WI38 (cell line): ENCODE measurements at regions not wholly inside any gene's neighbourhood (a gene's known extent, or its start where the extent isn't known, plus 50 kb on each side); places are given as distances from the start of the nearest gene placed in this dataset.

ENCODE experiments used
- H3K4me3 ChIP-seq: 2 replicates; pipeline ENCODE4 v1.5.1; 2011; ENCODE audit warnings: low read depth, mild to moderate bottlenecking, control low read depth, low read length
- TF ChIP-seq, protein P1 (sequence below): IDR thresholded peaks from 2 replicates; pipeline ENCODE4 v1.5.1; 2012; ENCODE audit warnings: low read depth, mild to moderate bottlenecking, control low read depth, low read length

DNA sequence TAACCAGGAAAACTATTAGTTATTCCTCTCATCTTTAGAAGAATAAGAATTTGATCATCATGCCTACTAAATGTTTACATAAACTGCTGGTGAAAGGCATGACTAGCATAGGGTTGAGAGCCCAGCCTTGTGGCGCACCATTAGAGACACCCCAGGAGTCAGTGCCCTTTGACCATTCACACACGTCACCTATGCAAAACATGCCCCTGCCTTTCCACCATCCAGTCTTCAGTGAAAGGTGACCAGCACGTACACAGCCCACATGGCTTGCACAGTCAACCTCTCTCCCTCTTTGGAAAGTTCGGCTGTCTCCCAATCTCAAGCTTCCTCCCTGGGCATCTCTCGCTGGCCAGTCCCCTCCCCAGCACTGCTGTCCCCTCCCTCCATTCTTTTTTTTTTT, 150.3 kb downstream of the ENGASE start:
- H3K4me3 ChIP-seq = no peak overlapping the region
- TF ChIP-seq, protein P1, sequence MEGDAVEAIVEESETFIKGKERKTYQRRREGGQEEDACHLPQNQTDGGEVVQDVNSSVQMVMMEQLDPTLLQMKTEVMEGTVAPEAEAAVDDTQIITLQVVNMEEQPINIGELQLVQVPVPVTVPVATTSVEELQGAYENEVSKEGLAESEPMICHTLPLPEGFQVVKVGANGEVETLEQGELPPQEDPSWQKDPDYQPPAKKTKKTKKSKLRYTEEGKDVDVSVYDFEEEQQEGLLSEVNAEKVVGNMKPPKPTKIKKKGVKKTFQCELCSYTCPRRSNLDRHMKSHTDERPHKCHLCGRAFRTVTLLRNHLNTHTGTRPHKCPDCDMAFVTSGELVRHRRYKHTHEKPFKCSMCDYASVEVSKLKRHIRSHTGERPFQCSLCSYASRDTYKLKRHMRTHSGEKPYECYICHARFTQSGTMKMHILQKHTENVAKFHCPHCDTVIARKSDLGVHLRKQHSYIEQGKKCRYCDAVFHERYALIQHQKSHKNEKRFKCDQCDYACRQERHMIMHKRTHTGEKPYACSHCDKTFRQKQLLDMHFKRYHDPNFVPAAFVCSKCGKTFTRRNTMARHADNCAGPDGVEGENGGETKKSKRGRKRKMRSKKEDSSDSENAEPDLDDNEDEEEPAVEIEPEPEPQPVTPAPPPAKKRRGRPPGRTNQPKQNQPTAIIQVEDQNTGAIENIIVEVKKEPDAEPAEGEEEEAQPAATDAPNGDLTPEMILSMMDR = no peak

DNA sequence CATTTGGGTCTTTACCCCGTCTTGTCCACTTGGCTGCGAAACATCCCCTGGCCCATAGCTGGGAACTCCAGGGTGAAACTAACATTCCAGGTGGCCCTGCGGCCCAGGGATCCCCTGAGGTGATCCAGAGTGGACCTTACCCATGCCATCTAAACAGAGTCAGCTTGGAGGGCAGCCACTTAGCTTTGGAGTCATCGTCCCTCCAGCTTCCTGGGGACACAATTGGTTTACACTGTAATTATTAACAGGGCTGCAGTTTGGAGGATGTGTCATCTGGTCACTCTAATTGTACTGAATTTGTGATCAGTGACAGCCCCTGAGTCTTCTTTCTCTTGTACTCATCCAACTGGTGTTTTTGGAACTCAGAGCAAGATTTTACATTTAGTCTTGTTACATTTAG, 149.9 kb downstream of the ENGASE start:
- TF ChIP-seq, protein P1 = no peak
- H3K4me3 ChIP-seq = no peak overlapping the region

DNA sequence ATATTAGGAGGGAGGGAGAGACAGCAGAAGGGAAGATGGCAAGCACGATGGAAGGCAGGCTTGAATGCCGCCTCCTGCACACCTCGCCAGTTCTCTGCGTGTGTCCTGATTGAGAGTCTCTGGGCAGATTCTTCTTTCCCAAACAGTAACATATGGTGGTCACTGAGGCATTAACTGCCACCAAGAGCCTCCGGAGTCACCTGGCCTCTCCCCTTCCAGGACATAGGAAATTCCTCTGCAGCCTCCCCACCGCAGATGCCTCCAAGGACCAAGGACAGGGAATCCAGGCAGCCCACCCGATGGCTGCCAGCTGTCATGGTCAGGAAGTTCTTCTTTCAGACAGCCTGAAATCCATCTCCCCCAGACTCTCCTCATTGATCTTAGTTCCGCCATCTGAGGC, 149.3 kb downstream of the ENGASE start:
- TF ChIP-seq, protein P1 = no peak
- H3K4me3 ChIP-seq = no peak overlapping the region

DNA sequence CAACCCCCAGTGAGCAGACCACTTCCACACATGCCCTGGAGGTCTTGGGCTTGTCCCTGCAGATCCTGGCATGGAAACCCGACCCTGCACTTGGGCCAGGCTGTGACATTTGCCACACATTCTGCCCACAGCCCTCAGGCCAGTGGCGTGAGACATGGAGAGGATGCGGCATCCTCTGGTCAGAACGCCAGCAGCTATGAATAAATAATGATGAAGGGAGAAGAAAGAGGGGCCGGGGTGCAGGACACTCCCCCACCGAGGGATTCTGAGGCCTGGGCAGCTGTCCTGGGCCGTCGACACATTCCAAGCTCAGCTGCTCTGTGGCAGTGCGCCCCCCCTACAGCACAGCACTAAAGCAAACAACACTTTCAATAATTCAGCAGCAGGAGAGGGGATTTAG, 148.8 kb downstream of the ENGASE start:
- TF ChIP-seq, protein P1 = no peak
- no peak overlapping the region for H3K4me3 ChIP-seq

DNA sequence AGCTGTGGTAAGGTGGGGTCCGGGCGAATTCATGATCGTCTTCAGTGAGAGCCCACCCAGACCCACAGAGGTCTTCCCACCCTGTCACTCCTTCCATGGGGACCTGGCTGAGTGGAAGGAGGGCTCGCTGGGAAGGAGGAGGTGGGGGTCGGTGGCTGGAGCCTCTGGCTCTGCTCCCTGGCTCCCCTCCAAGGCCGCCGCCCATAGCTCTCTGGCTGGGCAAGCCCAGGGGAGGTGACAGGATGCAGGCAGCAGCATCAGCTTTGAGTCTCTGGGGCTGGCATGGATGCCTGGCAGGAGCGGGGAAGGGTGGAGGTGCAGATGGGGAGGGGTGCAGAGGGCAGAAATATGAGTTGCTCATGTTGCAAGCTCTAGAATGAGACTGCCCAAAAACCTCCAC, 147.0 kb downstream of the ENGASE start:
- TF ChIP-seq, protein P1 = no peak
- H3K4me3 ChIP-seq = no peak overlapping the region

DNA sequence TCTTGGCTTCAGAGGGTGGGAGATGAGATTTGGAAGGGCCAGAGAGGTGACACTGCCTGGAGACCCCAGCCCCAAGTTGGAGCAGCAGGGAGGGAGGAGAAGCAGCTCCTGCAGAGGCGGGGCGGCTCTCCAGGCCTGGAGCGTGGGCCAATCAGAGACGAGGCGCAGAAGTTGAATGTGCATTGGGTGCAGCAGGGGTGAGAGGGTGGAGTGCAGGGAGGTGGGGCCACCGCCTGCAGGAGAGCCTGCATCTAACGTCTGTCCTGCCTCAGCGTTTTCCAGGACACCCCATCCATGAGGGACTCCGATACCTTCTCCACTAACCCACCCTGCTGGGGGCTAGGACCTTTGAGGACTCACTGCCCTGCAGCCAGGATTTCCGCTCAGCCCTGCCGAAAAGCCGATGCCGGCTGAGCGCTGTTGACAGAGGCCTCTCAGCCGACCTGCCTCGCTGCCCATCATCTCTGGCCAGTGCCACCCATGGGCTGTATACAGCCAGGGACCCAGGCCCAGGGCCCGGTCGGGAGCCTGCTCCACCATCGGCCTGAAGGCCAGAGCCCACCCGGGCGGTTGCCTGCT, 146.2 kb downstream of the ENGASE start:
- H3K4me3 ChIP-seq = no peak overlapping the region
- TF ChIP-seq, protein P1 = no peak

DNA sequence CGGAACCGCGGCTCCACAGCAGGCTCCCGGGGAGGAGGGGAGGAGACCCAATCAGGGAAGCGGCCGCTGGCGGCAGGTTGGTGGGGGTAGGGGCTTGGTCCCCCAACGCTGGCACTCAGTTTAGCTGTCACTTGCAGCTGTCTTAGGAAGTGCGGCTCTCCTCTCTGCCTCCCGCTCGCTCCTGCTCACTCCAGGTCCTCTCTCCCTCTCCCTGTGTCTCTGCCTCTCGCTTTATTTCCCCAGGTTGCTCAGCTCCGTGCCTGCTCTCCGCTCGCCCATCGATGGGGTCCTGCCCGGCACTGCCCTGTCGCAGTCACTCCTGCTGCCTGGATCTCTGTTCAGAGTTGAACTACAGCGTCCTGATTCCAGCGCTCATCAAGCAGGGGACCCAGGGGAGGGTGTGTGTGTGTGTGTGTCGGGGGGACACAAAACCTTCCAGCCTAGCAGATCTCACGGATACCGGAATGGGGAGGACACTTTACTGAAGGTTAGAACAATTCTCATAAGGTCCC, 145.6 kb downstream of the ENGASE start:
- no peak overlapping the region for H3K4me3 ChIP-seq

More for the DNA sequence above, 145.6 kb downstream of the ENGASE start:
- TF ChIP-seq, protein P1 = no peak
